Endothelial cell of umbilical vein (primary cell): ENCODE measurements at regions not wholly inside any gene's neighbourhood (a gene's known extent, or its start where the extent isn't known, plus 50 kb on each side); places are given as distances from the start of the nearest gene placed in this dataset.

Experiments used
- BruUV-seq: library from RNA; stranded (reverse); fragments of 400-500 nt; replicated peaks from 2 replicates; lab custom pipeline; 2021; lab: Mats Ljungman, UMichigan
- CTCF ChIA-PET: fragments of 300-600, 350-600 bp; sonication (Branson Sonifier 250); formaldehyde crosslinking; loops from one replicate; lab custom pipeline; 2021; ENCODE audit warnings: antibody characterized with exemption, inconsistent platforms; lab: Charles Lee
- POLR2A ChIA-PET: fragments of 300-600, 350-600 bp; sonication (Branson Sonifier 250); formaldehyde crosslinking; loops from one replicate; lab custom pipeline; 2021; ENCODE audit warnings: antibody characterized with exemption, inconsistent platforms; lab: Charles Lee
- DNase-seq: peaks from one replicate; pipeline ENCODE4 v3.0.0-alpha.2; 2011; ENCODE audit warnings: low read depth, low spot score
- FAIRE-seq: peaks from 2 replicates; lab custom pipeline; 2011; peaks lifted over from hg19 to GRCh38; lab: Jason Lieb, UNC
- H2AFZ ChIP-seq: 2 replicates; pipeline ENCODE4 v1.6.0; 2012; ENCODE audit warnings: low read depth, low read length, control low read depth, inconsistent platforms
- H3K27ac ChIP-seq: 2 replicates; pipeline ENCODE4 v1.5.1; 2011; ENCODE audit warnings: low read depth, mild to moderate bottlenecking, control low read depth, low read length, moderate library complexity; ENCODE audit not compliant: insufficient read depth
- H3K27me3 ChIP-seq, 2 experiments: 2 replicates each; pipeline versions ENCODE4 v1.6.0 to v1.6.1; 2011; ENCODE audit warnings: low read length in 2 of 2, mixed read lengths in 1 of 2; ENCODE audit not compliant: control insufficient read depth in 2 of 2, insufficient read depth in 2 of 2
- H3K36me3 ChIP-seq, 2 experiments: 2 replicates in 1 of 2; 3 replicates in 1 of 2; pipeline ENCODE4 v1.5.1; 2011; ENCODE audit warnings: low read length in 2 of 2, mild to moderate bottlenecking in 1 of 2, moderate library complexity in 1 of 2; ENCODE audit not compliant: control insufficient read depth in 2 of 2, insufficient read depth in 2 of 2; ENCODE audit errors: extremely low read depth in 1 of 2
- H3K4me1 ChIP-seq: 3 replicates; pipeline ENCODE4 v1.5.1; 2011; ENCODE audit warnings: mild to moderate bottlenecking, low read length; ENCODE audit not compliant: control insufficient read depth, insufficient read depth; ENCODE audit errors: extremely low read depth
- H3K4me2 ChIP-seq: 2 replicates; pipeline ENCODE4 v1.6.1; 2011; ENCODE audit warnings: low read length, control low read depth, mixed read lengths; ENCODE audit not compliant: insufficient read depth
- H3K4me3 ChIP-seq, 3 experiments: fragments of 200-600 bp in 1 of 3; sonication (generic), shearing (Covaris generic) in 1 of 3; replicated peaks in 1 of 3; 2 replicates each; pipeline ENCODE4 v1.5.1; 2011 to 2016; ENCODE audit warnings: control low read depth in 3 of 3, low read length in 3 of 3, mild to moderate bottlenecking in 2 of 3, inconsistent platforms in 1 of 3, low read depth in 1 of 3, moderate library complexity in 1 of 3; ENCODE audit not compliant: insufficient read depth in 1 of 3
- H3K79me2 ChIP-seq: 2 replicates; pipeline ENCODE4 v1.6.0; 2012; ENCODE audit warnings: low read length, inconsistent platforms; ENCODE audit not compliant: control insufficient read depth, insufficient read depth
- H3K9ac ChIP-seq: replicated peaks from 2 replicates; pipeline ENCODE3; 2011; ENCODE audit warnings: low read length, control low read depth; ENCODE audit not compliant: insufficient read depth; ENCODE audit errors: extremely low read depth
- H3K9me1 ChIP-seq: replicated peaks from 3 replicates; pipeline ENCODE4 v1.6.0; 2011; ENCODE audit warnings: mild to moderate bottlenecking, low read length; ENCODE audit not compliant: control insufficient read depth, insufficient read depth; ENCODE audit errors: extremely low read depth
- H3K9me3 ChIP-seq: replicated peaks from 2 replicates; pipeline ENCODE4 v1.5.1; 2012; ENCODE audit warnings: low read length, inconsistent platforms; ENCODE audit not compliant: control insufficient read depth, insufficient read depth
- H4K20me1 ChIP-seq: replicated peaks from 2 replicates; pipeline ENCODE3; 2011; ENCODE audit warnings: mild to moderate bottlenecking, low read length; ENCODE audit not compliant: control insufficient read depth, insufficient read depth; ENCODE audit errors: extremely low read depth
- EZH2 ChIP-seq: IDR thresholded peaks from 2 replicates; pipeline ENCODE4 v1.6.1; 2012; ENCODE audit warnings: borderline replicate concordance, low read depth, mild to moderate bottlenecking, moderate library complexity, low read length, inconsistent platforms; ENCODE audit not compliant: severe bottlenecking
- FOS ChIP-seq: IDR thresholded peaks from 2 replicates; pipeline ENCODE4 v1.6.1; 2011; ENCODE audit warnings: mild to moderate bottlenecking, low read length, moderate library complexity, borderline replicate concordance; ENCODE audit not compliant: insufficient read depth
- GATA2 ChIP-seq: IDR thresholded peaks from 2 replicates; pipeline ENCODE4 v1.7.0; 2011; ENCODE audit warnings: low read depth, mild to moderate bottlenecking, moderate library complexity, mixed read lengths, low read length; ENCODE audit not compliant: insufficient read length, insufficient read depth
- JUN ChIP-seq: IDR thresholded peaks from 2 replicates; pipeline ENCODE4 v1.6.1; 2011; ENCODE audit warnings: borderline replicate concordance, low read depth; ENCODE audit not compliant: insufficient read length, insufficient read depth
- MAX ChIP-seq: IDR thresholded peaks from 2 replicates; pipeline ENCODE4 v1.6.1; 2011; ENCODE audit not compliant: insufficient read depth, insufficient read length
- MYC ChIP-seq: IDR thresholded peaks from one replicate; pipeline ENCODE4 v1.6.1; 2011; ENCODE audit warnings: mild to moderate bottlenecking, low read depth, low read length
- POLR2A ChIP-seq: IDR thresholded peaks from 2 replicates; pipeline ENCODE4 v1.6.1; 2012; ENCODE audit warnings: low read depth, mild to moderate bottlenecking, control low read depth, low read length
- POLR2AphosphoS5 ChIP-seq: IDR thresholded peaks from 2 replicates; pipeline ENCODE4 v1.6.1; 2012; ENCODE audit warnings: low read depth, mild to moderate bottlenecking, control low read depth, low read length, moderate library complexity; ENCODE audit not compliant: insufficient read depth
- dilution Hi-C: fragments of 300-500 bp; cut with MboI; formaldehyde crosslinking; loops from one replicate; pipeline ENCODE4 v1.15.0; 2019; ENCODE audit warnings: low sequenced_read_pairs; ENCODE audit not compliant: extremely low pct_ligation_motif_present
- intact Hi-C: fragments of 100-400 bp; cut with micrococcal nuclease; formaldehyde crosslinking; loops from one replicate; pipeline ENCODE4 v1.10.0; 2022
- TF ChIP-seq, protein P1 (sequence below), 2 donors: IDR thresholded peaks; 1 replicate in 1 of 2; 2 replicates in 1 of 2; pipeline ENCODE4 v1.5.1; 2011; ENCODE audit warnings: low read length in 2 of 2, mild to moderate bottlenecking in 2 of 2, moderate library complexity in 2 of 2, control low read depth in 1 of 2, inconsistent platforms in 1 of 2, low read depth in 1 of 2; ENCODE audit not compliant: insufficient read depth in 1 of 2; ENCODE audit errors: extremely low read depth in 1 of 2

GRCh38 chr5:173668910-173669309 is 52.5 kb upstream of the BOD1 start:
- no TSS peak for BruUV-seq
- no peaks in the 10 kb centered on the region for H4K20me1 ChIP-seq
- FAIRE-seq (no peak), DNase-seq (no peak)
- peaks cover 0 to 6% of the 10 kb centered on the region in 2 experiments for H3K27me3 ChIP-seq
- H3K4me2 ChIP-seq, result no peak overlapping the region
- H3K4me1 ChIP-seq, result peaks cover 2% of the 10 kb centered on the region
- H3K36me3 ChIP-seq, result no peaks in the 10 kb centered on the region
- H3K79me2 ChIP-seq, result no peaks in the 10 kb centered on the region
- no peaks in the 10 kb centered on the region for H3K9me1 ChIP-seq
- intact Hi-C loops (no loop called here), dilution Hi-C loops (no loop called here)
- CTCF ChIA-PET, result interaction anchor here (1.4 kb wide), 1 partner anchor 43 kb away, joined by 3 read pairs; no protein-coding TSS in a partner anchor
- POLR2A ChIA-PET, result no interaction called here
- no peaks in the 10 kb centered on the region for H3K9me3 ChIP-seq
- H3K27ac ChIP-seq, result no peak overlapping the region
- TF ChIP-seq MAX (no peak), EZH2 (no peak), POLR2AphosphoS5 (no peak), GATA2 (no peak), JUN (no peak), FOS (no peak), MYC (no peak), POLR2A (no peak)
- TF ChIP-seq, protein P1, sequence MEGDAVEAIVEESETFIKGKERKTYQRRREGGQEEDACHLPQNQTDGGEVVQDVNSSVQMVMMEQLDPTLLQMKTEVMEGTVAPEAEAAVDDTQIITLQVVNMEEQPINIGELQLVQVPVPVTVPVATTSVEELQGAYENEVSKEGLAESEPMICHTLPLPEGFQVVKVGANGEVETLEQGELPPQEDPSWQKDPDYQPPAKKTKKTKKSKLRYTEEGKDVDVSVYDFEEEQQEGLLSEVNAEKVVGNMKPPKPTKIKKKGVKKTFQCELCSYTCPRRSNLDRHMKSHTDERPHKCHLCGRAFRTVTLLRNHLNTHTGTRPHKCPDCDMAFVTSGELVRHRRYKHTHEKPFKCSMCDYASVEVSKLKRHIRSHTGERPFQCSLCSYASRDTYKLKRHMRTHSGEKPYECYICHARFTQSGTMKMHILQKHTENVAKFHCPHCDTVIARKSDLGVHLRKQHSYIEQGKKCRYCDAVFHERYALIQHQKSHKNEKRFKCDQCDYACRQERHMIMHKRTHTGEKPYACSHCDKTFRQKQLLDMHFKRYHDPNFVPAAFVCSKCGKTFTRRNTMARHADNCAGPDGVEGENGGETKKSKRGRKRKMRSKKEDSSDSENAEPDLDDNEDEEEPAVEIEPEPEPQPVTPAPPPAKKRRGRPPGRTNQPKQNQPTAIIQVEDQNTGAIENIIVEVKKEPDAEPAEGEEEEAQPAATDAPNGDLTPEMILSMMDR (IDR thresholded peaks at IDR 0.05; ENCODE audit: extremely low read depth in 1 of 2, insufficient read depth in 1 of 2, low read depth in 1 of 2, low read length in 2 of 2), result no peak
- no peak overlapping the region for H2AFZ ChIP-seq
- no peak overlapping the region for H3K4me3 ChIP-seq
- no peak overlapping the region for H3K9ac ChIP-seq
